KMS-11 (cell line): ENCODE measurements at regions not wholly inside any gene's neighbourhood (a gene's known extent, or its start where the extent isn't known, plus 50 kb on each side); places are given as distances from the start of the nearest gene placed in this dataset.

Source experiments
- H2AFZ ChIP-seq: fragments of 200-600 bp; sonication (generic); 2 replicates; pipeline ENCODE4 v1.6.1; 2016; ENCODE audit warnings: antibody characterized with exemption, mixed run types, low read depth
- H3K27ac ChIP-seq: fragments of 200-600 bp; sonication (generic); 2 replicates; pipeline ENCODE4 v1.6.1; 2016; ENCODE audit warnings: mild to moderate bottlenecking, mixed run types
- H3K27me3 ChIP-seq: fragments of 200-600 bp; sonication (generic); 2 replicates; pipeline ENCODE4 v1.6.1; 2017; ENCODE audit warnings: mild to moderate bottlenecking, low read depth, mixed run types, moderate library complexity; ENCODE audit not compliant: insufficient read depth
- H3K36me3 ChIP-seq: fragments of 200-600 bp; sonication (generic); 2 replicates; pipeline ENCODE4 v1.6.1; 2017; ENCODE audit warnings: mild to moderate bottlenecking, mixed run types; ENCODE audit not compliant: insufficient read depth
- H3K4me1 ChIP-seq: fragments of 200-600 bp; sonication (generic); 2 replicates; pipeline ENCODE4 v1.6.1; 2016; ENCODE audit warnings: mild to moderate bottlenecking, low read depth, mixed run types; ENCODE audit not compliant: poor library complexity, severe bottlenecking
- H3K4me2 ChIP-seq: fragments of 200-600 bp; sonication (generic); 2 replicates; pipeline ENCODE4 v1.7.0; 2016; ENCODE audit warnings: mild to moderate bottlenecking, mixed run types
- H3K4me3 ChIP-seq: fragments of 200-600 bp; sonication (generic); IDR thresholded peaks from 2 replicates; pipeline ENCODE4 v1.6.1; 2017; ENCODE audit warnings: low read depth, low read length, mixed read lengths; ENCODE audit not compliant: insufficient read depth
- H3K79me2 ChIP-seq: fragments of 200-600 bp; sonication (generic); 2 replicates; pipeline ENCODE4 v1.6.1; 2016; ENCODE audit warnings: low read depth, mixed run types; ENCODE audit not compliant: insufficient read depth
- H3K9ac ChIP-seq: fragments of 200-600 bp; sonication (generic); 2 replicates; pipeline ENCODE4 v1.6.1; 2016; ENCODE audit warnings: mild to moderate bottlenecking, mixed run types
- H4K20me1 ChIP-seq: fragments of 200-600 bp; sonication (generic); 2 replicates; pipeline ENCODE4 v1.6.1; 2016; ENCODE audit warnings: mild to moderate bottlenecking, mixed run types; ENCODE audit not compliant: insufficient read depth
- TF ChIP-seq, protein P1 (sequence below): fragments of 200-600 bp; sonication (generic); conservative IDR thresholded peaks from 2 replicates; pipeline ENCODE4 v1.6.1; 2017; ENCODE audit warnings: low read depth, mild to moderate bottlenecking, antibody characterized with exemption, low read length, moderate library complexity, mixed read lengths

DNA sequence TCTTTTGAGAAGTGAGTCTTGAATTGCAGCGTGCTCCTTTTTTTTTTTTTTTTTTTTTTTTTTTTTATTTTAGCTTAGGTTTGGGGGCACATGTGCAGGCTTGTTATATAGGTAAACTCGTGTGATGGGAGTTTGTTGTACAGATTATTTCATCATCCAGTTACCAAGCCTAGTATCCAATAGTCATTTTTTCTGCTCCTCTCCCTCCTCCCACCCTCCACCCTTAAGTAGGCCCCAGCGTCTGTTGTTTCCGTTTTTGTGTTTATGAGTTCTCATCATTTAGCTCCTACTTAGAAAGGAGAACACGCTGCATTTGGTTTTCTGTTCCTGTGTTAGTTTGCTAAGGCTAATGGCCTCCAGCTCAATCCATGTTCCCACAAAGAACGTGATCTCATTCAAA lies 81.3 kb upstream of the TSPAN5 start:
- Histone ChIP-seq H3K27ac (no peak overlapping the region), H2AFZ (no peak overlapping the region), H3K4me1 (no peaks in the 10 kb centered on the region)

DNA sequence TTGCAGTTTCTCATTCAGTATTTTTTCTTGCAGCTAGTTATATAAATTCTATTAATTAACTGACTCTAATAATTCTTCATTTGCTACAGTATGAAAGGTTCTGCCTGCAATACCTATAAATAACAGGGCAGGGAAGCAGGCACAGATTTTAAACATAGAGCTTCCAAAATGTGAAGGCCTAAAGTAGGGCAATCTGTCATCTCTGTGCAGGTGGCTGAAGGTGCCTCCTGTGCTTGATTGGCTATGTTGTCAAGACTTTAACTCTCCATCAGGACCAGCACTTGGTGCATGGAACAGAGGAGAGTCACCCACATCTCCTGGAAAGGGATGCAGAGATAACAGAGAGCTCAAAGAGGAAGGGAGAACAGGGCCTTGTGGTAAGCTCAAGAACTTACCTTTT lies 75.2 kb upstream of the TSPAN5 start:
- H3K4me3 ChIP-seq = no peak overlapping the region
- no peak overlapping the region for H2AFZ ChIP-seq
- TF ChIP-seq, protein P1, sequence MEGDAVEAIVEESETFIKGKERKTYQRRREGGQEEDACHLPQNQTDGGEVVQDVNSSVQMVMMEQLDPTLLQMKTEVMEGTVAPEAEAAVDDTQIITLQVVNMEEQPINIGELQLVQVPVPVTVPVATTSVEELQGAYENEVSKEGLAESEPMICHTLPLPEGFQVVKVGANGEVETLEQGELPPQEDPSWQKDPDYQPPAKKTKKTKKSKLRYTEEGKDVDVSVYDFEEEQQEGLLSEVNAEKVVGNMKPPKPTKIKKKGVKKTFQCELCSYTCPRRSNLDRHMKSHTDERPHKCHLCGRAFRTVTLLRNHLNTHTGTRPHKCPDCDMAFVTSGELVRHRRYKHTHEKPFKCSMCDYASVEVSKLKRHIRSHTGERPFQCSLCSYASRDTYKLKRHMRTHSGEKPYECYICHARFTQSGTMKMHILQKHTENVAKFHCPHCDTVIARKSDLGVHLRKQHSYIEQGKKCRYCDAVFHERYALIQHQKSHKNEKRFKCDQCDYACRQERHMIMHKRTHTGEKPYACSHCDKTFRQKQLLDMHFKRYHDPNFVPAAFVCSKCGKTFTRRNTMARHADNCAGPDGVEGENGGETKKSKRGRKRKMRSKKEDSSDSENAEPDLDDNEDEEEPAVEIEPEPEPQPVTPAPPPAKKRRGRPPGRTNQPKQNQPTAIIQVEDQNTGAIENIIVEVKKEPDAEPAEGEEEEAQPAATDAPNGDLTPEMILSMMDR = no peak
- H3K79me2 ChIP-seq = no peaks in the 10 kb centered on the region
- no peaks in the 10 kb centered on the region for H3K36me3 ChIP-seq
- H3K27me3 ChIP-seq = no peaks in the 10 kb centered on the region
- H3K4me2 ChIP-seq = no peak overlapping the region
- H4K20me1 ChIP-seq = no peaks in the 10 kb centered on the region
- H3K9ac ChIP-seq = no peak overlapping the region
- H3K4me1 ChIP-seq = no peaks in the 10 kb centered on the region
- no peak overlapping the region for H3K27ac ChIP-seq

More for the DNA sequence above, 81.3 kb upstream of the TSPAN5 start:
- Histone ChIP-seq H3K27me3 (no peaks in the 10 kb centered on the region), H4K20me1 (no peaks in the 10 kb centered on the region), H3K79me2 (no peaks in the 10 kb centered on the region), H3K9ac (no peak overlapping the region), H3K4me2 (no peak overlapping the region), H3K4me3 (no peak overlapping the region), H3K36me3 (no peaks in the 10 kb centered on the region)
- TF ChIP-seq, protein P1 = no peak

DNA sequence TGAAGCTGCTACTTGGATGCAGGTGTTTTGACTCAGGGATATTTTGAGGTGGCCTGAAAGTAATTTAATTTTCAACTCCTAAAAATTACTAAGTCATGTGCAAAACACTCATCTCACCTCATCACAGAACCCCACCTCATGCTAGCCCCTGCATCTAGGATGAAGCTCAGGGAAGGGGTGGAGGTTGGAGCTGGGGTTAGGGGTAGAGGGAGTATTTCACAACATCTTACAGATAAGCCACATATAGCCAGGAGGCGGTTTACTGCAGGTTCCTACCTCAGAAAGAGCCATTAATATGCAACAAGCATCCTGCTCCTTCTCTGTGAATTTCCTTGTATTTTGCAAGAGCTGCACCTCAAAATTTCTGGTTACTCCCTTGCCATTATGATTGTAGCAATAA lies 70.5 kb upstream of the TSPAN5 start:
- H2AFZ ChIP-seq = no peak overlapping the region
- H3K79me2 ChIP-seq = no peaks in the 10 kb centered on the region
- H3K4me1 ChIP-seq = no peaks in the 10 kb centered on the region
- no peaks in the 10 kb centered on the region for H3K36me3 ChIP-seq
- TF ChIP-seq, protein P1 = no peak
- H3K27ac ChIP-seq = no peak overlapping the region
- H3K27me3 ChIP-seq = no peaks in the 10 kb centered on the region
- H3K4me2 ChIP-seq = no peak overlapping the region
- no peak overlapping the region for H3K9ac ChIP-seq
- no peaks in the 10 kb centered on the region for H4K20me1 ChIP-seq
- no peak overlapping the region for H3K4me3 ChIP-seq

DNA sequence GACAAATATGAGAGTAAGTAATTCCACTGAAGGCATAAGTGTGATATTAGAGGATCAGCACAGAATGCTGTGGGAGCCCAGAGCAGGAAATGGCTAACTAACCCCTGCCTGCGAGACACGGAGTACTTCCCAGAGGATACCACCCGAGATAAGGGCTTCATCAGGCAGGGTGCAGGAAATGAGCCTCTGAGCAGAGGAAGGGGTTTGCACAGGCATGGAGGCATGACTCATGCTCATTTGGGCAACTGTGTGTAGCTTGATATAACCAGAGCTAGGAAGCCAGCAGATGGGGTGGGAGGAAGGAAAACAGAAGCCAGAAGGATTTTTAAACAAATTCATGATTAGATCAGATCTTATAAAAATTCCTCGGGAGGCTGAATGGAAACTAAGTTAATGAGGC lies 70.0 kb upstream of the TSPAN5 start:
- no peak overlapping the region for H2AFZ ChIP-seq
- TF ChIP-seq, protein P1 = no peak

More for the DNA sequence above, 70.0 kb upstream of the TSPAN5 start:
- Histone ChIP-seq H3K27ac (no peak overlapping the region), H3K79me2 (no peaks in the 10 kb centered on the region), H4K20me1 (no peaks in the 10 kb centered on the region), H3K4me3 (no peak overlapping the region), H3K27me3 (no peaks in the 10 kb centered on the region), H3K9ac (no peak overlapping the region), H3K4me2 (no peak overlapping the region), H3K4me1 (no peaks in the 10 kb centered on the region), H3K36me3 (no peaks in the 10 kb centered on the region)
